ENCODE measurements at regions not wholly inside any gene's neighbourhood (a gene's known extent, or its start where the extent isn't known, plus 50 kb on each side); places are given as distances from the start of the nearest gene placed in this dataset.

GRCh38 chr11:115884800-115885534 is 380.8 kb upstream of the CADM1 start:
- TF ChIP-seq TAF1 (IDR thresholded peaks at IDR 0.05; ENCODE audit: low read depth) (no peak), EGR1 (IDR thresholded peaks at IDR 0.05) (no peak), ZBTB7A (IDR thresholded peaks at IDR 0.05; ENCODE audit: low read depth) (no peak), NFIC (IDR thresholded peaks at IDR 0.05) (no peak), YY1 (IDR thresholded peaks at IDR 0.05; ENCODE audit: low read depth) (no peak), EP300 (IDR thresholded peaks at IDR 0.05; ENCODE audit: borderline replicate concordance) (no peak), CEBPB (IDR thresholded peaks at IDR 0.05) (no peak), FOXM1 (IDR thresholded peaks at IDR 0.05; ENCODE audit: borderline replicate concordance, low read depth) (no peak), TCF12 (IDR thresholded peaks at IDR 0.05; ENCODE audit: low read depth) (no peak), RAD21 (IDR thresholded peaks at IDR 0.05; ENCODE audit: low read depth) (no peak), TEAD4 (IDR thresholded peaks at IDR 0.05) (no peak), CREB1 (IDR thresholded peaks at IDR 0.05; ENCODE audit: low read depth) (no peak)
- TF ChIP-seq, protein P1, sequence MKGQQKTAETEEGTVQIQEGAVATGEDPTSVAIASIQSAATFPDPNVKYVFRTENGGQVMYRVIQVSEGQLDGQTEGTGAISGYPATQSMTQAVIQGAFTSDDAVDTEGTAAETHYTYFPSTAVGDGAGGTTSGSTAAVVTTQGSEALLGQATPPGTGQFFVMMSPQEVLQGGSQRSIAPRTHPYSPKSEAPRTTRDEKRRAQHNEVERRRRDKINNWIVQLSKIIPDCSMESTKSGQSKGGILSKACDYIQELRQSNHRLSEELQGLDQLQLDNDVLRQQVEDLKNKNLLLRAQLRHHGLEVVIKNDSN (IDR thresholded peaks at IDR 0.05) = no peak
- TF ChIP-seq, protein P2, sequence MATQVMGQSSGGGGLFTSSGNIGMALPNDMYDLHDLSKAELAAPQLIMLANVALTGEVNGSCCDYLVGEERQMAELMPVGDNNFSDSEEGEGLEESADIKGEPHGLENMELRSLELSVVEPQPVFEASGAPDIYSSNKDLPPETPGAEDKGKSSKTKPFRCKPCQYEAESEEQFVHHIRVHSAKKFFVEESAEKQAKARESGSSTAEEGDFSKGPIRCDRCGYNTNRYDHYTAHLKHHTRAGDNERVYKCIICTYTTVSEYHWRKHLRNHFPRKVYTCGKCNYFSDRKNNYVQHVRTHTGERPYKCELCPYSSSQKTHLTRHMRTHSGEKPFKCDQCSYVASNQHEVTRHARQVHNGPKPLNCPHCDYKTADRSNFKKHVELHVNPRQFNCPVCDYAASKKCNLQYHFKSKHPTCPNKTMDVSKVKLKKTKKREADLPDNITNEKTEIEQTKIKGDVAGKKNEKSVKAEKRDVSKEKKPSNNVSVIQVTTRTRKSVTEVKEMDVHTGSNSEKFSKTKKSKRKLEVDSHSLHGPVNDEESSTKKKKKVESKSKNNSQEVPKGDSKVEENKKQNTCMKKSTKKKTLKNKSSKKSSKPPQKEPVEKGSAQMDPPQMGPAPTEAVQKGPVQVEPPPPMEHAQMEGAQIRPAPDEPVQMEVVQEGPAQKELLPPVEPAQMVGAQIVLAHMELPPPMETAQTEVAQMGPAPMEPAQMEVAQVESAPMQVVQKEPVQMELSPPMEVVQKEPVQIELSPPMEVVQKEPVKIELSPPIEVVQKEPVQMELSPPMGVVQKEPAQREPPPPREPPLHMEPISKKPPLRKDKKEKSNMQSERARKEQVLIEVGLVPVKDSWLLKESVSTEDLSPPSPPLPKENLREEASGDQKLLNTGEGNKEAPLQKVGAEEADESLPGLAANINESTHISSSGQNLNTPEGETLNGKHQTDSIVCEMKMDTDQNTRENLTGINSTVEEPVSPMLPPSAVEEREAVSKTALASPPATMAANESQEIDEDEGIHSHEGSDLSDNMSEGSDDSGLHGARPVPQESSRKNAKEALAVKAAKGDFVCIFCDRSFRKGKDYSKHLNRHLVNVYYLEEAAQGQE (IDR thresholded peaks at IDR 0.05; ENCODE audit: low read depth) = no peak
- TF ChIP-seq, protein P3, sequence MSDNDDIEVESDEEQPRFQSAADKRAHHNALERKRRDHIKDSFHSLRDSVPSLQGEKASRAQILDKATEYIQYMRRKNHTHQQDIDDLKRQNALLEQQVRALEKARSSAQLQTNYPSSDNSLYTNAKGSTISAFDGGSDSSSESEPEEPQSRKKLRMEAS (IDR thresholded peaks at IDR 0.05) = no peak

- TF ChIP-seq EP300 (IDR thresholded peaks at IDR 0.05; ENCODE audit: borderline replicate concordance) = no peak
- TF ChIP-seq CREB1 (IDR thresholded peaks at IDR 0.05; ENCODE audit: low read depth) = no peak
- TF ChIP-seq, protein P2 (IDR thresholded peaks at IDR 0.05; ENCODE audit: low read depth) = no peak
Measured at GRCh38 chr11:115874843-115875242, 370.6 kb upstream of the CADM1 start.

DNA sequence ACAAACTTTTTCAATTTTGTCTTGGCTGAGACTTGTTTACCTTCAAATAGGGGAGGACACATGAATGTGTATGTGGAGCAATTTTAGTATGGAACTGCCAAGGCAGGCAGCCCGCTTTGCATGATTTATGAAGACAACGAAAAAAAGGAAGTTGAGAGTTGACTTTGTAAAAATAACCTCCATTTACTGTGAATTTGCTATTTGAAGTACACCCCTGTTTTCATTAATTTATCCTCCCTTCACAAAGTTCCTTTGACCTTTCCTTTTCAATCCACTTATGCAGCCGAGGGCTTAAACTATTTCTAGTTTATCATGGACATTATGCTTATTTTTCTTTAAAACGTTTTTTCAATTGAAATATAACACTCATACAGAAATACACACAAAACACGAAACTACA is 369.6 kb upstream of the CADM1 start:
- TF ChIP-seq, protein P1 (IDR thresholded peaks at IDR 0.05) = no peak
- TF ChIP-seq, protein P3 (IDR thresholded peaks at IDR 0.05) = no peak
- TF ChIP-seq YY1 (IDR thresholded peaks at IDR 0.05; ENCODE audit: low read depth) (no peak), FOXM1 (IDR thresholded peaks at IDR 0.05; ENCODE audit: borderline replicate concordance, low read depth) (no peak), CREB1 (IDR thresholded peaks at IDR 0.05; ENCODE audit: low read depth) (no peak)

GRCh38 chr11:115872416-115872815 is 368.2 kb upstream of the CADM1 start:
- TF ChIP-seq ZBTB7A (IDR thresholded peaks at IDR 0.05; ENCODE audit: low read depth) (no peak), TAF1 (IDR thresholded peaks at IDR 0.05; ENCODE audit: low read depth) (no peak), CEBPB (IDR thresholded peaks at IDR 0.05) (no peak), FOXM1 (IDR thresholded peaks at IDR 0.05; ENCODE audit: borderline replicate concordance, low read depth) (no peak), NFIC (IDR thresholded peaks at IDR 0.05) (no peak), RAD21 (IDR thresholded peaks at IDR 0.05; ENCODE audit: low read depth) (no peak), TCF12 (IDR thresholded peaks at IDR 0.05; ENCODE audit: low read depth) (no peak), TEAD4 (IDR thresholded peaks at IDR 0.05) (no peak), EGR1 (IDR thresholded peaks at IDR 0.05) (no peak), CREB1 (IDR thresholded peaks at IDR 0.05; ENCODE audit: low read depth) (no peak), EP300 (IDR thresholded peaks at IDR 0.05; ENCODE audit: borderline replicate concordance) (no peak)
- TF ChIP-seq, protein P3 (IDR thresholded peaks at IDR 0.05) = no peak
- TF ChIP-seq, protein P2 (IDR thresholded peaks at IDR 0.05; ENCODE audit: low read depth) = no peak

All from Ishikawa (cell line).